GM12864 (cell line): ENCODE measurements at regions not wholly inside any gene's neighbourhood (a gene's known extent, or its start where the extent isn't known, plus 50 kb on each side); places are given as distances from the start of the nearest gene placed in this dataset.

Source experiments
- DNase-seq: peaks from one replicate; pipeline ENCODE4 v3.0.0-alpha.2; 2011; ENCODE audit warnings: low read depth
- H3K4me3 ChIP-seq: 2 replicates; pipeline ENCODE4 v1.5.1; 2011; ENCODE audit warnings: mild to moderate bottlenecking, low read depth, low read length, control low read depth
- CTCF ChIP-seq: IDR thresholded peaks from 2 replicates; pipeline ENCODE4 v1.5.1; 2011; ENCODE audit warnings: low read depth, mild to moderate bottlenecking, moderate library complexity, low read length, control low read depth, inconsistent platforms; ENCODE audit errors: missing control alignments

DNA sequence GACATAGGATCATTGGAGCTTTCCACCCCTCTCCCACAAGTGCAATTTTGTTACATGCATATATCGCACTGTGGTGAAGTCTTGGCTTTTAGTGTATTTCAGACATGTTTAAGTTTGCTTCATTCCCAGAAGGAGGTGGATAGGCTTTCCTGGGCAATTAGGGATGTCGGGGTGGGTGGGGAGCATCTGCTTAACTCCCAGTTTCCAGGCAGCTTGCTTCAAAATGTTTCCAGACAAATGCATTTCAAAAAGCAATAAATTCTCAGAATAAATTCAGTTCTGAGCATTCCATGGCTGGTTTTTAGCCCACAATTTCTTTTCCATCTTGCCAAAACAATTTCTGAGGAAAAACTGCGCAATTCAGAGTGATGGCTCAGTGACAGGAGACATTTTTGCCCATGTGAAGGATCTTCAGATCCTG lies 227.7 kb upstream of the ZPLD1 start:
- H3K4me3 ChIP-seq = no peak overlapping the region
- no peak for DNase-seq
- TF ChIP-seq CTCF = no peak

GRCh38 chr3:102215166-102215565 lies 219.6 kb upstream of the ZPLD1 start:
- no peak overlapping the region for H3K4me3 ChIP-seq
- DNase-seq = no peak
- no peak for TF ChIP-seq CTCF

DNA sequence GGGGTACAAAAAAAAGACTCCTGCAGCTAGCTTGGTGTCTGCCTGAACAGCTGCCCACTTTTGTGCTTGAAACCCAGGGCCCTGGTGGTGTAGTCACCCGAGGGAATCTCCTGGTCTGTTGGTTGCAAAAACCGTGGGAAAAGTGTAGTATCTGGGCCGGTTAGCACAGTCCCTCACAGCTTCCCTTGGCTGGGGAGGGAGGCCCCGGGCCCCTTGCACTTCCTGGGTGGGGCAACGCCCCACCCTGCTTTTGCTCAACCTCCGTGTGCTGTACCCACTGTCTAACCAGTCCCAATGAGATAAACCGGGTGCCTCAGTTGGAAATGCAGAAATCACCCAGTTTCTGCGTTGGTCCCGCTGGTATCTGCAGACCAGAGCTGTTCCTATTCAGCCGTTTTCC lies 211.7 kb upstream of the ZPLD1 start:
- no peak overlapping the region for H3K4me3 ChIP-seq

GRCh38 chr3:102224171-102224570 lies 210.6 kb upstream of the ZPLD1 start:
- no peak overlapping the region for H3K4me3 ChIP-seq
- peak; percentile 33 for TF ChIP-seq CTCF
- no peak for DNase-seq

More for the DNA sequence above, 211.7 kb upstream of the ZPLD1 start:
- no peak for TF ChIP-seq CTCF
- DNase-seq = no peak

GRCh38 chr3:102225005-102225404 lies 209.8 kb upstream of the ZPLD1 start:
- TF ChIP-seq CTCF = no peak
- no peak overlapping the region for H3K4me3 ChIP-seq
- no peak for DNase-seq

- TF ChIP-seq CTCF = peak; percentile 52
- no peak for DNase-seq
- H3K4me3 ChIP-seq = no peak overlapping the region
These were observed 209.2 kb upstream of the ZPLD1 start for GRCh38 chr3:102225407-102226132.

GRCh38 chr3:102226463-102226862 lies 208.4 kb upstream of the ZPLD1 start:
- no peak for DNase-seq
- TF ChIP-seq CTCF = no peak
- H3K4me3 ChIP-seq = no peak overlapping the region
